ENCODE measurements at regions not wholly inside any gene's neighbourhood (a gene's known extent, or its start where the extent isn't known, plus 50 kb on each side); places are given as distances from the start of the nearest gene placed in this dataset.

DNA sequence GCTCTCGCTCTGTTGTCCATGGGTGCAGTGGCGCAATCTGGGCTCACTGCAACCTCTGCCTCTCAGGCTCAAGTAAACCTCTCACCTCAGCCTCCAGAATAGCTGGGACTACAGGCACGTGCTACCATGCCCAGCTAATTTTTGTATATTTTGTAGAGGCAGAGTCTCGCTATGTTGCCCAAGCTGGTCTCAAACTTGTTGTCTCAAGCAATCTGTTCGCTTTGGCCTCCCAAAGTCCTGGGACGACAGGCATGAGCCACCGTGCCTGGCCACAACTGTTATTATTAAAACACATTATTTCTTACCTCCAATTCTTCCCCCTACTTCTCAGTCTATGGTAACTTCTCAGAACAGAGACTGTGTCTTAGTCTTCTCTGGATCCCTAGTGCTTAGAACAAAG lies 143.3 kb downstream of the DICER1 start:
- H3K4me1 ChIP-seq (ENCODE audit: control insufficient read depth, low read length): peaks cover 3% of the 10 kb centered on the region
- H4K20me1 ChIP-seq (ENCODE audit: control insufficient read depth, insufficient read depth, low read depth, low read length): no peaks in the 10 kb centered on the region
- H3K9me2 ChIP-seq (replicated peaks; ENCODE audit: control insufficient read depth, low read length): no peaks in the 10 kb centered on the region
- H3K36me3 ChIP-seq (ENCODE audit: control insufficient read depth, low read length): no peaks in the 10 kb centered on the region
- H3K27ac ChIP-seq (ENCODE audit: low read depth, low read length): no peak overlapping the region
- no peak for TF ChIP-seq EZH2phosphoT487 (IDR thresholded peaks at IDR 0.05; ENCODE audit: borderline replicate concordance, low read length)
- TF ChIP-seq, protein P1, sequence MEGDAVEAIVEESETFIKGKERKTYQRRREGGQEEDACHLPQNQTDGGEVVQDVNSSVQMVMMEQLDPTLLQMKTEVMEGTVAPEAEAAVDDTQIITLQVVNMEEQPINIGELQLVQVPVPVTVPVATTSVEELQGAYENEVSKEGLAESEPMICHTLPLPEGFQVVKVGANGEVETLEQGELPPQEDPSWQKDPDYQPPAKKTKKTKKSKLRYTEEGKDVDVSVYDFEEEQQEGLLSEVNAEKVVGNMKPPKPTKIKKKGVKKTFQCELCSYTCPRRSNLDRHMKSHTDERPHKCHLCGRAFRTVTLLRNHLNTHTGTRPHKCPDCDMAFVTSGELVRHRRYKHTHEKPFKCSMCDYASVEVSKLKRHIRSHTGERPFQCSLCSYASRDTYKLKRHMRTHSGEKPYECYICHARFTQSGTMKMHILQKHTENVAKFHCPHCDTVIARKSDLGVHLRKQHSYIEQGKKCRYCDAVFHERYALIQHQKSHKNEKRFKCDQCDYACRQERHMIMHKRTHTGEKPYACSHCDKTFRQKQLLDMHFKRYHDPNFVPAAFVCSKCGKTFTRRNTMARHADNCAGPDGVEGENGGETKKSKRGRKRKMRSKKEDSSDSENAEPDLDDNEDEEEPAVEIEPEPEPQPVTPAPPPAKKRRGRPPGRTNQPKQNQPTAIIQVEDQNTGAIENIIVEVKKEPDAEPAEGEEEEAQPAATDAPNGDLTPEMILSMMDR (IDR thresholded peaks at IDR 0.05; ENCODE audit: low read depth, low read length, poor library complexity, severe bottlenecking): no peak
- H3K79me2 ChIP-seq (ENCODE audit: control insufficient read depth, low read length): no peaks in the 10 kb centered on the region
- H3K9me3 ChIP-seq (ENCODE audit: control insufficient read depth, insufficient read depth, low read length): peaks cover 5% of the 10 kb centered on the region; the same call in 1 of the 2 replicates
- H3K4me3 ChIP-seq (ENCODE audit: low read length): no peak overlapping the region
- no peaks in the 10 kb centered on the region for H3K27me3 ChIP-seq (ENCODE audit: control insufficient read depth, low read length)
- H3K4me2 ChIP-seq (ENCODE audit: low read length): no peak overlapping the region
- H3F3A ChIP-seq (ENCODE audit: control insufficient read depth, insufficient read depth): no peaks in the 10 kb centered on the region

DNA sequence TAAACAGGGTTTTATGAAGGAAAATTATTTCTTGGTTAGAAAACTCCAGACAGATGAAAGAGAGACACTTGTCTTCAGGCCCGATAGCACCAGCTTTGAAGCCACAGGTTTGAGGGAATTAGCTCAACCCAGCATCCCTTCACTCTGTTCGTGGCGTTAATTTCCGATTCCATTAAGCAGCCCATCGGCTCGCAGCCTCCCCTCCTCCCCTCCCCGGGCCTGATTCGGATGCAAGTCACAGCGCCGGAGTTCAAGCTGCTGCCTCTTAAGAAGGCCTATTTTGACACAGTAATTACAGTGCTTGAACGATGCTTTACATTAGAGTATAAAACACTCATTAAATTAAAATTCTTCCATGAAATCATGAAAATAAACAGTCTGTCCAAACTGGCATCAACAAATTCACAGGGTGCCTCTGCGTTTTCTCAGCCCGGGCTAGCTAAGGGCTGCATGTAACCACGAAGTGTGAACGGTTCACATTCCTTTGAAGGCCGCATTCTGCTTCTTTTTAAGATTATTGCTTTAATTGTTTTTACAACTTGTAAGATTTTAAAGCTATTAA lies 145.8 kb downstream of the DICER1 start:
- Histone ChIP-seq H3F3A (ENCODE audit: control insufficient read depth, insufficient read depth) (no peaks in the 10 kb centered on the region), H3K27me3 (ENCODE audit: control insufficient read depth, low read length) (no peaks in the 10 kb centered on the region), H3K4me1 (ENCODE audit: control insufficient read depth, low read length) (no peaks in the 10 kb centered on the region), H3K27ac (ENCODE audit: low read depth, low read length) (no peak overlapping the region), H3K9me3 (ENCODE audit: control insufficient read depth, insufficient read depth, low read length) (peaks cover 5% of the 10 kb centered on the region; the same call in 1 of the 2 replicates), H3K4me2 (ENCODE audit: low read length) (no peak overlapping the region), H3K9me2 (replicated peaks; ENCODE audit: control insufficient read depth, low read length) (no peaks in the 10 kb centered on the region), H3K36me3 (ENCODE audit: control insufficient read depth, low read length) (no peaks in the 10 kb centered on the region), H3K79me2 (ENCODE audit: control insufficient read depth, low read length) (no peaks in the 10 kb centered on the region), H4K20me1 (ENCODE audit: control insufficient read depth, insufficient read depth, low read depth, low read length) (no peaks in the 10 kb centered on the region), H3K4me3 (ENCODE audit: low read length) (no peak overlapping the region)
- TF ChIP-seq, protein P1 (IDR thresholded peaks at IDR 0.05; ENCODE audit: low read depth, low read length, poor library complexity, severe bottlenecking): no peak
- TF ChIP-seq EZH2phosphoT487 (IDR thresholded peaks at IDR 0.05; ENCODE audit: borderline replicate concordance, low read length): no peak

DNA sequence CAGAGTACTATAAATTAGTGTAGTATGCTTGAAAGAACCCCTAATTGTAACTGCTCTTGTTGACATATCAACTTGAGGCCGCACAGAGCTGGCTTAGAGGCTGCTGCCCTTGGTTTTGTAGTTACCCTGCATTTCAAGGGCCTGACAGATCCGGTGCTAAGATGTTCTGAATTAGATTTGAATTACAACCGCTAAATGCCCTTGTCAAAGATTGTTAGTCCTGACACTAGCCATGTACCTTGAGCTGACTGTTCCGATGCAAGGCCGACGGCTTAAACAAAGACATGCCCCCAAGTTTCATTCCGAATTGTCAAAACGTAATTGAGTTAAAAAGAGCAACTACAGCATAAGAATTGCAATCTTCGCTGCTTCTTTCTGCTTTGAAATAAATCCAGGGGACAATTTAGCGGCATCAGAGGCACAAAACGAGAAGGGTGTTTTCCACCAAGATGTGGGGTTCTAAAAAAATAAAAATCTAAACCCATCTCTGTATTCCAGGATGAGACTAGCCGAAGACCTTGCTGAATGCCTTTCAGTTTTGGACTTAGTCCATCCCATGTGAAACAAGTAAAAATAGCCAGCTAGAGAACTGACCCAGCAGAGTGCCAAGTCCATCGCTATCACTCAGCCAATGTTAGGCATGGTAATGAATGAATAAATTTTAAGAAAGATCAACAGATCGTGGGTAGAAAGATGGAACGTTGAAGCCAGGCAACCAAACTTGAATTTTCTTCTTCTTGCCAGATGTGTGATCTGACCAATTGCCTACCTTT lies 148.7 kb downstream of the DICER1 start:
- Histone ChIP-seq H4K20me1 (ENCODE audit: control insufficient read depth, insufficient read depth, low read depth, low read length) (no peaks in the 10 kb centered on the region), H3K4me1 (ENCODE audit: control insufficient read depth, low read length) (peaks cover 2% of the 10 kb centered on the region; the same call in 1 of the 2 replicates), H3K9me2 (replicated peaks; ENCODE audit: control insufficient read depth, low read length) (no peaks in the 10 kb centered on the region), H3F3A (ENCODE audit: control insufficient read depth, insufficient read depth) (no peaks in the 10 kb centered on the region), H3K4me2 (ENCODE audit: low read length) (no peak overlapping the region), H3K27ac (ENCODE audit: low read depth, low read length) (no peak overlapping the region), H3K27me3 (ENCODE audit: control insufficient read depth, low read length) (no peaks in the 10 kb centered on the region), H3K79me2 (ENCODE audit: control insufficient read depth, low read length) (no peaks in the 10 kb centered on the region), H3K36me3 (ENCODE audit: control insufficient read depth, low read length) (no peaks in the 10 kb centered on the region), H3K4me3 (ENCODE audit: low read length) (no peak overlapping the region), H3K9me3 (ENCODE audit: control insufficient read depth, insufficient read depth, low read length) (no peaks in the 10 kb centered on the region)
- TF ChIP-seq, protein P1 (IDR thresholded peaks at IDR 0.05; ENCODE audit: low read depth, low read length, poor library complexity, severe bottlenecking): no peak

All from DOHH2 (cell line).